ENCODE measurements at regions not wholly inside any gene's neighbourhood (a gene's known extent, or its start where the extent isn't known, plus 50 kb on each side); places are given as distances from the start of the nearest gene placed in this dataset.

- H3K27ac ChIP-seq: no peak overlapping the region
- TF ChIP-seq ZFX (IDR thresholded peaks at IDR 0.05; ENCODE audit: borderline replicate concordance) (no peak), CTCF (IDR thresholded peaks at IDR 0.05) (no peak)
These were observed 623.8 kb upstream of the TYRP1 start for GRCh38 chr9:12069366-12069765.

- no peak for TF ChIP-seq ZFX (IDR thresholded peaks at IDR 0.05; ENCODE audit: borderline replicate concordance)
- TF ChIP-seq CTCF (IDR thresholded peaks at IDR 0.05): no peak
- H3K27ac ChIP-seq: no peak overlapping the region
These were observed 607.8 kb upstream of the TYRP1 start for GRCh38 chr9:12085399-12085798.

DNA sequence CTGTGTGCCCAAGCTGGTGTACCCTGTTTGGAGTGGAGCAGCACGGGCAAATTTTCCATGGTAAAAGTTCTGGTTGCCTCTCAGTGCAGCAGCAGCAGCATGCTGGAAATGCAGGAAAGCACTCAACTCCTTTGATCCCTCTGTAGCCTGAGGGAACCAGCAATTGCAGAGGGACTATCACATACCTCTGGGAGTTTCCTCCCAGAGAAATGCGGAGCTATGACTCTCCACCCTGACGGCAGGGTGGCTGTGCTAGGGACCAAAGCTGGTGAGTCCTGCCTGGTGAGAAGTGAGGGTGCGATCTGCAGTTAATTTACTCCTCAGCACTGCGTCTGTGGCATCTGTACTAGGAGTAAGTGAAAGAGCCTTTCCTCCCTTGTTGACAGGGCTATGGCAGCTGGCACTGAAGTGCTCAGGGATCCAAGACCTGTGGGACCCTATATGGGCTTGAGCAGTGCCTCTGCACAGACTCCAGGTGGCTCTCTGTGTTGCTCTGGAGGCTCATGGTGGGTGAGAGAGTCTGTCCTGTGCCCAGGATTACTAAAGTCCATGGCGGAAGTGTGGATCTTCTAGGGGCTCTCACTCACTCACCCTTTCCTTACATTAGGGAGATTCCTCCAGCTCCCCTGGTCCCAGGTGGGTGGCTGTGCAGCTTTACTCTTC, 601.2 kb upstream of the TYRP1 start:
- no peak for TF ChIP-seq CTCF (IDR thresholded peaks at IDR 0.05)
- no peak for TF ChIP-seq ZFX (IDR thresholded peaks at IDR 0.05; ENCODE audit: borderline replicate concordance)
- no peak overlapping the region for H3K27ac ChIP-seq

GRCh38 chr9:12094046-12094445, 599.1 kb upstream of the TYRP1 start:
- TF ChIP-seq CTCF (IDR thresholded peaks at IDR 0.05) (no peak), ZFX (IDR thresholded peaks at IDR 0.05; ENCODE audit: borderline replicate concordance) (no peak)
- no peak overlapping the region for H3K27ac ChIP-seq

DNA sequence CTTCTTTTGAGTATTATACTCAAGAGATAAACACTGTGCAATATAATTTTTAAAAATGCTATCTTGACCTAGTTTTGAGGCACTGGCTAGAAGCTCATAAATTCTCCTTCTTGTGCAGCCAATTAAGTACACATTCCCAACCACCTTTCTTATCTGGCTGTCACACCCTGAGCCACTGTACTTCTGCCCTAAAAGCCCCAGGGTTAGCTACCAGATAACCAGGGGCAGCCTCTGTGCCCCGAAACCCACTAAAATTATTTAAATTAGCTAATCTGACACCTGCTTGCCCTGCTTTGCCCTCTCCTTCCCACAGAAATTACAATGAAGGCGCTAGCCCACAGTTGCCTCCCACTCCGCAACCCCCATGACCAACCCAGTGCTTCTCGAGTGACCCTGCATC, 597.3 kb upstream of the TYRP1 start:
- H3K27ac ChIP-seq: no peak overlapping the region
- TF ChIP-seq ZFX (IDR thresholded peaks at IDR 0.05; ENCODE audit: borderline replicate concordance): no peak
- no peak for TF ChIP-seq CTCF (IDR thresholded peaks at IDR 0.05)

DNA sequence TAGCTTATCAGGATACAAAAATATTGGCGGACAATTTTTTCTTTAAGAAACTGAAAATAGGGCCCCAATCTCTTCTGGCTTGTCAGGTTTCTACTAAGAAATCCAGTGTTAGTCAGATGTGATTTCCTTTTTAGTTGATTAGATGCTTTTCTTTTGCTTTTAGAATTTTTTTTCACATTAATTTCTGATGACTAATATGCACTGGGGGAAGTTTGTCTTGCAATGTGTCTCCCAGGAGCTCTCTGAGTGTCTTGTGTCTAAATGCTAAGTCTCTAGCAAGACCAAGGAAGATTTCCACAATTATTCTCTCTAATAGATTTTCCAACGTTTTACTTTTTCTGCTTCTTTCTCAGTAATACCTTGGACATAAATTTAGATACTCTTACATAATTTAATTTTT, 559.8 kb upstream of the TYRP1 start:
- no peak overlapping the region for H3K27ac ChIP-seq
- TF ChIP-seq CTCF (IDR thresholded peaks at IDR 0.05) (no peak), ZFX (IDR thresholded peaks at IDR 0.05; ENCODE audit: borderline replicate concordance) (no peak)

DNA sequence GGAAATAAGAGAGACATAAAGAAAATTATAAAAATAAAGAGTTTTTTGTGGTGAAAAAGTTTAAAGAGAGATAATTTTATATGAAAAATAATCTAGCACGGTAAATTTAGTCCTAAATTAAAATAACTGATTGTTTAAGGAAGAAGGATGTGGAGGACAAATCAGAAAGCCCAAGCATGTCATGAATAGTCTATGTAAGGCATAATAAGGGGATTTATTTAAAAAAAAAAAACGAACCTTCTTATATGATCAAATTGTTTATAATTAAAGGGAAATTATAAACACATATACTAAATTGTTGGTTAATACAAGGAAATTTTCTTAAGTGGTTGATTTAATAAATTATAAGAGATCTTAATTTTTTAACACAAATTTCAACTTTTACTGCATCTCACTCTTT, 551.8 kb upstream of the TYRP1 start:
- no peak overlapping the region for H3K27ac ChIP-seq
- TF ChIP-seq CTCF (IDR thresholded peaks at IDR 0.05): no peak
- TF ChIP-seq ZFX (IDR thresholded peaks at IDR 0.05; ENCODE audit: borderline replicate concordance): no peak

All from 22Rv1 (cell line).